ENCODE measurements at regions not wholly inside any gene's neighbourhood (a gene's known extent, or its start where the extent isn't known, plus 50 kb on each side); places are given as distances from the start of the nearest gene placed in this dataset.

- TF ChIP-seq CTCF (conservative IDR thresholded peaks at IDR 0.05) (no peak), EZH2 (IDR thresholded peaks at IDR 0.05; ENCODE audit: low read depth) (no peak)
These were observed 90.3 kb downstream of the SMIM20 start for GRCh38 chr4:26004290-26004689.

Data from PC-9 (cell line).